HCT116 (cell line): ENCODE measurements at regions not wholly inside any gene's neighbourhood (a gene's known extent, or its start where the extent isn't known, plus 50 kb on each side); places are given as distances from the start of the nearest gene placed in this dataset.

Experiments used
- ATAC-seq: fragments of 200-7000 bp; cut with Tn5 transposase; 2 replicates; pipeline ENCODE4 v1.9.1; 2020; ENCODE audit warnings: mild to moderate bottlenecking, moderate library complexity
- BruUV-seq: library from RNA; stranded (reverse); fragments of 400-500 nt; replicated peaks from 2 replicates; lab custom pipeline; 2021; lab: Mats Ljungman, UMichigan
- CTCF ChIA-PET: fragments of 300-600 bp; sonication (Branson Sonifier 250); formaldehyde crosslinking; loops from one replicate; lab custom pipeline; 2021; ENCODE audit warnings: antibody characterized with exemption; lab: Charles Lee
- POLR2A ChIA-PET: fragments of 300-600, 350-600 bp; sonication (Branson Sonifier 250); formaldehyde crosslinking; loops from one replicate; lab custom pipeline; 2021; ENCODE audit warnings: antibody characterized with exemption; lab: Charles Lee
- RAD21 ChIA-PET, 2 experiments: fragments of 300-600 bp; sonication (Branson Sonifier 250); formaldehyde crosslinking; loops; one replicate each; lab custom pipeline; 2023; ENCODE audit warnings: low total read pairs in 2 of 2; ENCODE audit not compliant: uncharacterized antibody in 2 of 2, unreplicated experiment in 2 of 2, low non-redundant PET in 1 of 2; lab: Charles Lee
- DNase-seq: peaks from one replicate; pipeline ENCODE4 v3.0.0-alpha.2; 2010; ENCODE audit warnings: low read depth, low spot score
- H2AFZ ChIP-seq: fragments of 200-600 bp; shearing (Covaris generic), sonication (generic); 2 replicates; pipeline ENCODE4 v1.6.1; 2017; ENCODE audit warnings: low read depth, mixed run types, mixed read lengths, antibody characterized with exemption, low read length; ENCODE audit not compliant: poor library complexity, severe bottlenecking
- H3K27ac ChIP-seq: 2 replicates; pipeline ENCODE4 v1.5.1; 2012; ENCODE audit warnings: low read depth, low read length
- H3K27me3 ChIP-seq: fragments of 200-600 bp; sonication (generic); 2 replicates; pipeline ENCODE4 v1.6.1; 2016; ENCODE audit warnings: mixed run types, low read length, mixed read lengths; ENCODE audit not compliant: insufficient read depth
- H3K36me3 ChIP-seq, 2 experiments: fragments of 200-500 bp in 1 of 2; fragments of 200-600 bp in 1 of 2; sonication (Bioruptor generic) in 1 of 2; sonication (generic) in 1 of 2; 2 replicates each; pipeline versions ENCODE4 v1.5.1 to v1.6.1; 2014 to 2016; ENCODE audit warnings: low read length in 2 of 2, inconsistent platforms in 1 of 2, mixed read lengths in 1 of 2, mixed run types in 1 of 2; ENCODE audit not compliant: insufficient read depth in 2 of 2, control insufficient read depth in 1 of 2
- H3K4me1 ChIP-seq, 2 experiments: fragments of 200-600 bp in 1 of 2; sonication (generic) in 1 of 2; 2 replicates each; pipeline versions ENCODE4 v1.5.1 to v1.6.1; 2012 to 2017; ENCODE audit warnings: low read length in 2 of 2, inconsistent platforms in 1 of 2, mild to moderate bottlenecking in 1 of 2, mixed read lengths in 1 of 2, mixed run types in 1 of 2, moderate library complexity in 1 of 2; ENCODE audit not compliant: insufficient read depth in 2 of 2, control insufficient read depth in 1 of 2
- H3K4me2 ChIP-seq: fragments of 200-600 bp; sonication (generic); 2 replicates; pipeline ENCODE4 v1.6.1; 2017; ENCODE audit warnings: mixed run types, low read length, mixed read lengths
- H3K4me3 ChIP-seq, 2 experiments: fragments of 200-600 bp in 1 of 2; sonication (generic) in 1 of 2; replicated peaks in 1 of 2; 2 replicates each; pipeline ENCODE4 v1.5.1; 2011 to 2016; ENCODE audit warnings: low read length in 2 of 2, control low read depth in 1 of 2, low read depth in 1 of 2, mild to moderate bottlenecking in 1 of 2, mixed read lengths in 1 of 2, mixed run types in 1 of 2
- H3K79me2 ChIP-seq: fragments of 200-600 bp; sonication (generic); 2 replicates; pipeline ENCODE4 v1.6.1; 2017; ENCODE audit warnings: mild to moderate bottlenecking, mixed run types, low read length, moderate library complexity, mixed read lengths; ENCODE audit not compliant: insufficient read depth
- H3K9ac ChIP-seq: fragments of 200-600 bp; sonication (generic); 2 replicates; pipeline ENCODE4 v1.6.1; 2016; ENCODE audit warnings: low read length, mixed read lengths
- H3K9me2 ChIP-seq: fragments of 200-600 bp; sonication (generic), shearing (Covaris generic); 2 replicates; pipeline ENCODE4 v1.6.1; 2017; ENCODE audit warnings: mixed run types, mild to moderate bottlenecking, moderate library complexity; ENCODE audit not compliant: insufficient read depth
- H3K9me3 ChIP-seq, 2 experiments: fragments of 200-500 bp in 1 of 2; fragments of 200-600 bp in 1 of 2; sonication (Bioruptor generic) in 1 of 2; sonication (generic) in 1 of 2; 2 replicates each; pipeline ENCODE4 v1.6.1; 2014 to 2017; ENCODE audit warnings: low read length in 2 of 2, mixed read lengths in 2 of 2, inconsistent platforms in 1 of 2, low read depth in 1 of 2, mild to moderate bottlenecking in 1 of 2, mixed run types in 1 of 2, moderate library complexity in 1 of 2; ENCODE audit not compliant: control insufficient read depth in 1 of 2, insufficient read depth in 1 of 2
- H4K20me1 ChIP-seq: fragments of 200-600 bp; sonication (generic), shearing (Covaris generic); 2 replicates; pipeline ENCODE4 v1.6.1; 2017; ENCODE audit warnings: mixed run types, mild to moderate bottlenecking, moderate library complexity; ENCODE audit not compliant: insufficient read depth
- CBX3 ChIP-seq: IDR thresholded peaks from 2 replicates; pipeline ENCODE4 v1.6.1; 2012; ENCODE audit warnings: low read depth
- CEBPB ChIP-seq: IDR thresholded peaks from 2 replicates; pipeline ENCODE4 v1.6.1; 2012; ENCODE audit warnings: low read depth
- EGR1 ChIP-seq: IDR thresholded peaks from 2 replicates; pipeline ENCODE4 v1.6.1; 2012; ENCODE audit warnings: low read depth
- ELF1 ChIP-seq: IDR thresholded peaks from 2 replicates; pipeline ENCODE4 v1.6.1; 2012; ENCODE audit warnings: low read depth, borderline replicate concordance
- EZH2phosphoT487 ChIP-seq: fragments of 200-600 bp; IDR thresholded peaks from 2 replicates; pipeline ENCODE4 v1.6.1; 2018; ENCODE audit warnings: antibody characterized with exemption, borderline replicate concordance
- JUND ChIP-seq: IDR thresholded peaks from 2 replicates; pipeline ENCODE4 v1.6.1; 2012
- MAX ChIP-seq: IDR thresholded peaks from 2 replicates; pipeline ENCODE4 v1.6.1; 2012
- POLR2A ChIP-seq: IDR thresholded peaks from 2 replicates; pipeline ENCODE4 v1.7.0; 2011; ENCODE audit warnings: borderline replicate concordance; ENCODE audit not compliant: insufficient read depth, insufficient read length; ENCODE audit errors: extremely low read depth
- RAD21 ChIP-seq: IDR thresholded peaks from 2 replicates; pipeline ENCODE4 v1.6.1; 2012; ENCODE audit warnings: low read depth, mild to moderate bottlenecking
- SIN3A ChIP-seq: IDR thresholded peaks from 2 replicates; pipeline ENCODE4 v1.6.1; 2012; ENCODE audit warnings: low read depth
- SRF ChIP-seq: IDR thresholded peaks from 2 replicates; pipeline ENCODE4 v1.6.1; 2012; ENCODE audit warnings: low read depth
- TCF7L2 ChIP-seq: IDR thresholded peaks from 2 replicates; pipeline ENCODE4 v1.7.0; 2011; ENCODE audit warnings: borderline replicate concordance, inconsistent platforms; ENCODE audit not compliant: insufficient read depth, insufficient read length; ENCODE audit errors: extremely low read depth
- ZFX ChIP-seq: fragments of 450-650 bp; IDR thresholded peaks from 2 replicates; pipeline ENCODE4 v1.6.1; 2017
- ZNF274 ChIP-seq: fragments of 200-500 bp; sonication (Bioruptor generic); IDR thresholded peaks from 2 replicates; pipeline ENCODE4 v1.6.1; 2014; ENCODE audit warnings: mild to moderate bottlenecking, low read depth, low read length, inconsistent platforms
- intact Hi-C: fragments of 100-400 bp; cut with micrococcal nuclease; formaldehyde crosslinking; loops from 2 replicates; pipeline ENCODE4 v1.10.0; 2022
- TF ChIP-seq, protein P1 (sequence below), 3 experiments: fragments of 200-600 bp in 1 of 3; sonication (generic) in 1 of 3; IDR thresholded peaks in 2 of 3; conservative IDR thresholded peaks in 1 of 3; 2 replicates each; pipeline ENCODE4 v1.5.1; 2012 to 2017; ENCODE audit warnings: low read depth in 2 of 3, low read length in 2 of 3, antibody characterized with exemption in 1 of 3, borderline replicate concordance in 1 of 3, control low read depth in 1 of 3, mild to moderate bottlenecking in 1 of 3, mixed read lengths in 1 of 3, mixed run types in 1 of 3, moderate library complexity in 1 of 3; ENCODE audit not compliant: insufficient read depth in 1 of 3
- TF ChIP-seq, protein P2 (sequence below): IDR thresholded peaks from 2 replicates; pipeline ENCODE4 v1.6.1; 2011; ENCODE audit warnings: mild to moderate bottlenecking, low read length, moderate library complexity; ENCODE audit not compliant: insufficient replicate concordance; ENCODE audit errors: extremely low read depth

GRCh38 chr4:20617678-20618396 lies 82.4 kb upstream of the PACRGL start (continued):
- TF ChIP-seq ZNF274 (no peak), POLR2A (no peak), EGR1 (no peak), CBX3 (no peak), RAD21 (no peak), ELF1 (no peak)

DNA sequence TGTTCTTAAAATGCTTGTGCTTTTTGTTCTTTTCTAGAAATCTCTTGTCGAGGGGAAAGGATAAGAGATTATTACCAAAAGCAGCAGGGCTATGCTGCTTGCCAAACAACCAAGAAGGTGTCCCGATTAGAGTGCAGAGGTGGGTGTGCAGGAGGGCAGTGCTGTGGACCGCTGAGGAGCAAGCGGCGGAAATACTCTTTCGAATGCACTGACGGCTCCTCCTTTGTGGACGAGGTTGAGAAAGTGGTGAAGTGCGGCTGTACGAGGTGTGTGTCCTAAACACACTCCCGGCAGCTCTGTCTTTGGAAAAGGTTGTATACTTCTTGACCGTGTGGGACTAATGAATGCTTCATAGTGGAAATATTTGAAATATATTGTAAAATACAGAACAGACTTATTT lies 81.5 kb upstream of the PACRGL start:
- H3K9me2 ChIP-seq: no peaks in the 10 kb centered on the region
- no peak overlapping the region for H3K27ac ChIP-seq
- ChIA-PET POLR2A (no interaction called here), CTCF (no interaction called here), RAD21 (no interaction called here)
- no peak overlapping the region for H3K4me2 ChIP-seq
- intact Hi-C loops: no loop called here
- no peaks in the 10 kb centered on the region for H3K27me3 ChIP-seq
- no peak for TF ChIP-seq CEBPB
- TF ChIP-seq, protein P1, sequence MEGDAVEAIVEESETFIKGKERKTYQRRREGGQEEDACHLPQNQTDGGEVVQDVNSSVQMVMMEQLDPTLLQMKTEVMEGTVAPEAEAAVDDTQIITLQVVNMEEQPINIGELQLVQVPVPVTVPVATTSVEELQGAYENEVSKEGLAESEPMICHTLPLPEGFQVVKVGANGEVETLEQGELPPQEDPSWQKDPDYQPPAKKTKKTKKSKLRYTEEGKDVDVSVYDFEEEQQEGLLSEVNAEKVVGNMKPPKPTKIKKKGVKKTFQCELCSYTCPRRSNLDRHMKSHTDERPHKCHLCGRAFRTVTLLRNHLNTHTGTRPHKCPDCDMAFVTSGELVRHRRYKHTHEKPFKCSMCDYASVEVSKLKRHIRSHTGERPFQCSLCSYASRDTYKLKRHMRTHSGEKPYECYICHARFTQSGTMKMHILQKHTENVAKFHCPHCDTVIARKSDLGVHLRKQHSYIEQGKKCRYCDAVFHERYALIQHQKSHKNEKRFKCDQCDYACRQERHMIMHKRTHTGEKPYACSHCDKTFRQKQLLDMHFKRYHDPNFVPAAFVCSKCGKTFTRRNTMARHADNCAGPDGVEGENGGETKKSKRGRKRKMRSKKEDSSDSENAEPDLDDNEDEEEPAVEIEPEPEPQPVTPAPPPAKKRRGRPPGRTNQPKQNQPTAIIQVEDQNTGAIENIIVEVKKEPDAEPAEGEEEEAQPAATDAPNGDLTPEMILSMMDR (IDR thresholded peaks at IDR 0.05 in 2 of 3, conservative IDR thresholded peaks at IDR 0.05 in 1 of 3; ENCODE audit: borderline replicate concordance in 1 of 3, insufficient read depth in 1 of 3, low read depth in 2 of 3, low read length in 2 of 3): no peak
- TF ChIP-seq, protein P2, sequence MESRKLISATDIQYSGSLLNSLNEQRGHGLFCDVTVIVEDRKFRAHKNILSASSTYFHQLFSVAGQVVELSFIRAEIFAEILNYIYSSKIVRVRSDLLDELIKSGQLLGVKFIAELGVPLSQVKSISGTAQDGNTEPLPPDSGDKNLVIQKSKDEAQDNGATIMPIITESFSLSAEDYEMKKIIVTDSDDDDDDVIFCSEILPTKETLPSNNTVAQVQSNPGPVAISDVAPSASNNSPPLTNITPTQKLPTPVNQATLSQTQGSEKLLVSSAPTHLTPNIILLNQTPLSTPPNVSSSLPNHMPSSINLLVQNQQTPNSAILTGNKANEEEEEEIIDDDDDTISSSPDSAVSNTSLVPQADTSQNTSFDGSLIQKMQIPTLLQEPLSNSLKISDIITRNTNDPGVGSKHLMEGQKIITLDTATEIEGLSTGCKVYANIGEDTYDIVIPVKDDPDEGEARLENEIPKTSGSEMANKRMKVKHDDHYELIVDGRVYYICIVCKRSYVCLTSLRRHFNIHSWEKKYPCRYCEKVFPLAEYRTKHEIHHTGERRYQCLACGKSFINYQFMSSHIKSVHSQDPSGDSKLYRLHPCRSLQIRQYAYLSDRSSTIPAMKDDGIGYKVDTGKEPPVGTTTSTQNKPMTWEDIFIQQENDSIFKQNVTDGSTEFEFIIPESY: no peak
- no peak for TF ChIP-seq SIN3A
- TF ChIP-seq JUND: no peak
- TF ChIP-seq ELF1: no peak
- TF ChIP-seq SRF: no peak
- no peak for TF ChIP-seq CBX3
- TF ChIP-seq ZFX: no peak
- no peak for TF ChIP-seq TCF7L2
- TF ChIP-seq EZH2phosphoT487: no peak
- no peak for TF ChIP-seq MAX
- ATAC-seq (no peak), DNase-seq (no peak)
- H4K20me1 ChIP-seq: no peaks in the 10 kb centered on the region
- no peaks in the 10 kb centered on the region for H3K9me3 ChIP-seq
- H3K79me2 ChIP-seq: no peaks in the 10 kb centered on the region
- H3K4me3 ChIP-seq: no peak overlapping the region
- H3K4me1 ChIP-seq: peaks cover 13 to 23% of the 10 kb centered on the region in 2 experiments
- no TSS peak for BruUV-seq
- no peak overlapping the region for H3K9ac ChIP-seq
- no peaks in the 10 kb centered on the region for H3K36me3 ChIP-seq
- H2AFZ ChIP-seq: no peak overlapping the region
